Stimulated activated CD4-positive, alpha-beta T cell treated with anti-CD3 and anti-CD28 coated beads, Interleukin-4, amount 100 ng/mL, for 48 hours (primary cell): ENCODE measurements at regions not wholly inside any gene's neighbourhood (a gene's known extent, or its start where the extent isn't known, plus 50 kb on each side); places are given as distances from the start of the nearest gene placed in this dataset.

ENCODE experiments used
- DNase-seq, 2 donors: peaks; one replicate each; pipeline ENCODE4 v3.0.0-alpha.2; 2020; ENCODE audit warnings: low read depth in 2 of 2

DNA sequence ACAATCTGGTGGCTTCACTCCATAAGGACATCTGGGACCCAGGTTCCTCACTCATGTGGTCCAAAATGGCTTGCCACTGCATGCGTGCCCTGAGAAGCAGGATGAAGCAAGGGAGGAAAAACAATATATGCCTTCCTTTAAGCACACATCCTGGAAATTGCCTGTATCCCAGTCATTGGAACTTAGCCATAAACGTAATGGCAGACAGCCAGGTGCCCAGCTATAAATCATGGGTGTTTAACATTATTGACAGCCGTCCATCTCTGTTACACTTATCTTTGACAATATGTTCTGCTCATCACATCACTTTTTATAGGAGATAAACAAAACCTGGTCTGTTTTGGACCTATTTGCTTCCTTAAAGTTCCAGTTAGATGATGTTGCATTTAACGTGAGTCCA lies 181.0 kb downstream of the AASDH start:
- DNase-seq: no peak

DNA sequence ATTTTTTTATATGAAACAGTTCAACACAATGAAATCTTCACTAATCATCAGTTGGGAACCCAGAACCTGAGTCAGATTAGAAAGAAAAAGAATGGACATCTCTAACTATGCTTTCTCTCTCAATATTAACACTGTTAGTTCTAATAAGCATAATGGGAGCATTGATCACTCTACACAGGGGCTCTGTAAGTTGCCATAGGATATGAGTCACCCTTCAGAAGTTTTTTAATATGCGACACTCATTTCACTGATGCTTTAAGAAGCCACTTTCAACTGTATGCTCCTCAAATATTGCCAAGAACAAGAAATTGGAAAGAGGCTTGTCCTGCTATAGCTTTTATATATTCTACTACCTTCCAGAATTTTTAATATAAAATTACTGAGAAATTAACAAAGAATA lies 187.0 kb downstream of the AASDH start:
- DNase-seq: no peak

DNA sequence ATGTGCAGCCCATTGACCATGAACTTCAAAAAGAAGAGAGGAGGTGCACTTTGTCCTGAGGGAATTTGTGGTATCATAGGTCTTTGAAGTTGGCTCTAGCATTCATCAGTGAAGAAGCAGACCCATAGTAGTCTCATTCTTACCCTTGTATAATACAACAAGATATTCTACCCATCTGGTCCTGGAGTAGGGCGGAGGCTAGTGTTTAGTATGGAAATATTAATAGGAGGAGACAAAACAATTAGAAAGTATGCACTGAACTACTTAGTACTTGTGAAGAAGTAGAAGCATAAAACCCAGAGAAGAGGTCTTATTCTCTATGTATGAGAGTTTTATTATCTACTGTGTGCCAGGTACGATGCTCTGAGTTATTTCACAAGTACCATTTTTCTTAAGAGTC lies 189.0 kb downstream of the AASDH start:
- DNase-seq: no peak

DNA sequence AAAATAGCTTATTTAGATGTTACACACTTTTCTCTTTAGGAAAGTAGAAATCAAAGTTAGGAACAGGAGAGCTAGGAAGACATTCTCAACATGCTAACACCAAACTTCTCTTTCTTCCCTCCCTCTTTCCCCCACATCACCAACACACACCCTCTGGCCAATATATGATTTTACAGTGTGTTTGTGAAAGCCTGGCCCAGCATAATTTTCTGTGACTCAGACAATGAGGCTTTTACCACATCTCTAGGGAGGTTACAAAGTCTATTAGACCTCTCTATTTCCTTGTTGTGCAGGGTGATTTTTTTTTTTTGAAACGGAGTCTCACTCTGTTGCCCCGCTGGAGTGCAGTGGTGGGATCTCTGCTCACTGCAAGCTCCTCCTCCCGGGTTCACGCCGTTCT lies 189.9 kb downstream of the AASDH start:
- no peak for DNase-seq

DNA sequence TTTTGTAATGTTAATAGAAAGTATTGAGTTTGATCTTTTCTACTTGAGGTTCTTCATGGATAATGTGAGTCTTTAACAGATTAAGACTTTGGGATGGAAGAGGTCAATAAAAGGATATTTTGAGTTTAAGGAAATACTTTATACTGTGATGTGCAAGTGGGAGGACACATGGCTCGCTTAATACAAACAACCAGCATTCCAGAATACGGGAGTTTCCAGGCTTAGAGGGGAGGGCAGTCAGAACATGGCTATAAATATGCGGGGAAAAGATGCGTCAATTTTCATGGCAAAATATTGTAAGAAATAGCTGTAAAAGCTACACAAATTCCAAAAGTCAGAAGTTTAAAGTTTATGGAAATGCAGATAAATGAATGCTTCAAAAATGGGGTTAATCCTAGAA lies 192.3 kb downstream of the AASDH start:
- DNase-seq: no peak

DNA sequence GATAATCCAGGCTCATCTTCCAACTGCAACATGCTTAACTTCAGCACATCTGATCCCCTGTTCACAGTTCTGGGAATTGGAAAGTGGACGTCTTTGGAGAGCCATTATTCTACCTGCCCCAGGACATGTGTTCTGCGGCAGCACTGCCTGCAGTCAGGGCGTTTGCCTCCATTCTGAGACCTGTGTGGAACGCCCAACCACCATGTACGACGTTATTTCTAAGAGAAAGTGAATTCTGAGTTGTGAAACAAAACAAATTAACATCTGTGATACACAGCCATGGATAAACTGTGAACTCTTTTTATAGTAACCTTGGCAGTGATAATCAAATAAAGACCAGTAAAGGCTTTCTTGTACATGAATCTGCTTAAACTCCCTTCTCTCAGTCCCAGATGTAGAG lies 195.8 kb downstream of the AASDH start:
- DNase-seq: no peak

DNA sequence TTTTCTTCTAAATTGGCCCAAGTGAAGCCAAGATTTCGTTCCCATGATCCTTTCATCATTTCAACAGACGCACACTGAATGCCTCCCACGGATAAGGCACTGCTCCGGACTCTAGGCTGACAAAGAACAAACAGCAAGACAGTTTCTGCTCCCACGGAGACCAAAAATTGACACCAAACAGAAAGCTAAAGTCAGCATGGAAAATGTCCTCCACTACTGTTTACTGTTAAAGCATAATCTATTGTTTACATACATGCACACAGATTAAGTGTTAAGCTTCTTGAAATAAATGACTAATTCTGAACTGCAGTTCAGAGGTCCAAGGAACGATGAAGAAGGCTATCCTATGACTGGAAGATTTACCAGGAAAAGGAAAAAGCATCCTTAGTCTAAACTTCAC lies 199.6 kb downstream of the AASDH start:
- DNase-seq: no peak

DNA sequence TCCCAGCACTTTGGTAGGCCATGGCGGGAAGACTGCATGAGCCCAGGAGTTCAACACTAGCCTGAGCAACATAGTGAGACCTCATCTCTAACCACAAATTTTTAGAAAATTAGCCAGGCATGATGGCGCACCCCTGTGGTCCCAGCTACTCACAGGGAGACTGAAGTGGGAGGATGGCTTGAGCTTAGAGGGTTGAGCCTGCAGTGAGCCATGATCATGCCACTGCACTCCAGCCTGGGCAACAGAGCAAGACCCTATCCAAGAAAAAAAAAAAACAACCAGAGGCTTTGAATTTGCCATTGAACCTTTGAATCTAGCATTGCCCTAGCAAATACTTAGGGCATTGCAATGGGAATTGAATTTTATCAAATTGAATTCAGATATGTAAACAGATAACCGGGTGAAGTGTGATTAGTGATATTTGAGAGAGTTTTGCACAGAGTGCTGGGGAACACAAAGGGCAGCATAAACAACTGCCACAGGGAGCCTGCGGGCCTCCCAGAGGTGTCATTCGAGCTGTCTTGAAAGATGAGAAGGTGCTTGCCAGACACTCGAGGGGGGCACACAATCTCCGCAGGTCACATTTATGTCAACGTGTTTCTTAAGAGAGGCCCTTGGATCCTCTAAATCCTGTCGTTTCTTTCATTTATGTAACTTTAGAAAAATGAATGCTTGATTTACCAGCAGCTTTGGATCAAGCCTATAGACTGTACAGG lies 200.3 kb downstream of the AASDH start:
- DNase-seq: no peak

DNA sequence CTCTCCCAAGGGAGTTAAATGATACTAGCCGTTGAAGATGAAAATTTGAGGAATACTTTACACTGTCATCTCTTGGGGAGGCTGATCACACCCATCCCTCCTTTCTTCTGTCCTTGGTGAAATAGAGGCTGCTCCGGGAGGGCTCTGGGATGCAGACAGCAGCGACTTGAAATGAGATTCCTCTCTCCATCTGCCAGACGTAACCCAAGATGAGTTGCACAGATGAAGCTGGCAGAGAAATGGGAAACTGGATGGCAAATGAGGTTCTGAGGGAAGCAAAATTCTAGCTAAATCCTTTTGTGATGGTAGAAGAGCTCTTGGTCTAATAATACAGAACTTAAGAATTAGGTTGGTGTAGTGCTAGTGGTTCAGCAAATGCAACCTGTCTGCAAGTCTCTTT lies 201.4 kb downstream of the AASDH start:
- DNase-seq: no peak

DNA sequence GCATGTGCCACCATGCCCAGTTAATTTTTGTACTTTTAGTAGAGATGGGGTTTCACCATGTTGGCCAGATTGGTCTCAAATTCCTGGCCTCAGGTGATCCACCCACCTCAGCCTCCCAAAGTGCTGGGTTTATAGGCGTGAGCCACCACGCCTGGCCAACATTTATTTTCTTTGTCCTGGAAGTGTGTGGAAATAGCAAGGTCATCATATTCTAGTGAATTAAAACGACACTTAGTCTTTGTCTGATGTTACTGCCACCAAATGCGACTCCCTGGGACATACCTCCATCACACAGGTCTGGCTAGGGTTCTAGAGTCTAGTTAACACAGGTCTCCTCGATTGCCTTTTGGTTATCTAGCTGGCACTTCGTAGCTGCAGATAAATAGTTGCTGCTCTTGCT lies 203.1 kb downstream of the AASDH start:
- no peak for DNase-seq

DNA sequence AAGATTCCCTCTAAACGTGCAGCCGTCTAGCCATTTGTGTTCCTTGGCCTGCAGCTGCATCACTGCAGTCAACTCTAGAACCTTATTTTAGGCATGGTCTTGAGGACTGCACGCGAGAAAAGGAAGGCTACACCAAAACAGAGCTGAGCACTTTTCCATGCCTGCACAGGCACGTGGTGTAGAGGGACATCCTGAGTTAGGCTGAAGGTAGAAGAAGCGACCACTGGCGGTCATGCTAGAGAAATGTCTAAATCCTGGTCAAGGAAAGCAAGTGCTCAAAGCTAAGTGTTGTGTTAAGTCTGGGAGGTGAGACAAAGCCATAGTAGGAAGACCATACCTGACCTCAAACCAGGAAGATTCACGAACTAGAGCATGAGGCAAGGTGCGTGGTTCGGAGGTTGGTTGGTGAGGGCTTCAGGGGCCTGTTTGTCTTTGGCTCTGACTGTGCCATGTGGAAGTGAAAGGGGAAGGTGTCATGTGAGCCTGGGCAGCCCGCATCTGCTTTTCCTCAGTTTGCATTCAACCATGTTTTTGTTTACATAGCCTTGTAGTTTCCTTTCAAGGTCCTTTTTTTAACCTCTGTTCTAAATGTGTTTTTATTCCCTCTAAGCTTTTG lies 203.8 kb downstream of the AASDH start:
- no peak for DNase-seq

DNA sequence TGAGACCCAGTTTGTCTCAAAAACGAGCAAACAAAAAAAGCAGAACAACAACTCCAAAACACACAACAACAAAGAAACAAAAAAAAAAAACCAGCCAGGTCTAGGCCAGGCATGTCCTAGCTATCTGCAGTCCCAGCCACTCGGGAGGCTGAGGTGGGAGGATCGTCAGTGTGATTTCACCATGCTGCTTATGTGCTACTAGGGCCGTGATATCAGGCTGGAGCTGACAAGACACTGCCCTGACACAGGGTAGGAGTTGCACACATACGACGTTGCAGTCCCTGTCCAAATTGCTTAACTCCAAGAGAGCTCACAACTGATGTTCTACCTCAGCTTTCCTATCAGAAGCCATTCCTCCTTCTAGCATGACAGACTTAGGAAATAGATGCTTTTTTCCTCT lies 204.9 kb downstream of the AASDH start:
- no peak for DNase-seq

DNA sequence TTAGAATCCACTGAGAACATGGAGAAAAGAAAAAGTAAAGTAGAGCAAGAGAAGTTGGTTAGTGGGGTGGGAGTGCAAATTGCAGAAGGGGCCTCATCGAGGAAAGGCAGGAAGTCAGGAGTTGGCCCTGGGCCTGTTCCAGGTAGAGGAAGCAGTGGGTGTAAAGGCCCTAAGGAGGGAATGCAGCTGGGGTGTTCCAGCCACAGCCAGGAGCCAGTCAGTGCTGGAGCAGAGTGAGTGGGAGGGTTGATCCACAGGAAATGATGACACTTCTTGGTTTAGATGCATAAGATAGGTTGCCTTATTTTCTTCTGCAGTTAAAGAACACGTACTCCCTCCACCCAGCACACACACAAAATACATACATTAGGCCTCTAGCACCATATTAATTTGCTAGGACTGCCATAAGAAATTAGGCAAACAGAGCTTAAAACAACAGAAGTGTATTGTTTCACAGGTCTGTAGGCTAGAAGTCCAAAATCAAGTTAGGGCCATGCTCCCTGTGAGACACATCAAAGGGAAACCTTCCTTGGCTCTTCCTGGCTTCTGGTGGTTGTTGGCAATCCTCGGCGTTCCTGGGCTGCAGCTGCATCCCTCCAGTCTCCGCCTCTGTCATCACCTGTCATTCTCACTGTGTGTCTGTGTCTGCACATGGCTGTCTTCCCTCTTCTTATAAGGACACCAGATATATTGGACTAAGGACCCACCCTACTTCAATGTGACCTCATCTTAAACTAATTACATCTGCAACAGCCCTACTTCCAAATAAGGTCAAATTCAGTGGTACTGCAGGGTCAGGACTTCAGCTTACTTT lies 205.9 kb downstream of the AASDH start:
- peak in 1 of 2 donors; percentile 14 for DNase-seq

DNA sequence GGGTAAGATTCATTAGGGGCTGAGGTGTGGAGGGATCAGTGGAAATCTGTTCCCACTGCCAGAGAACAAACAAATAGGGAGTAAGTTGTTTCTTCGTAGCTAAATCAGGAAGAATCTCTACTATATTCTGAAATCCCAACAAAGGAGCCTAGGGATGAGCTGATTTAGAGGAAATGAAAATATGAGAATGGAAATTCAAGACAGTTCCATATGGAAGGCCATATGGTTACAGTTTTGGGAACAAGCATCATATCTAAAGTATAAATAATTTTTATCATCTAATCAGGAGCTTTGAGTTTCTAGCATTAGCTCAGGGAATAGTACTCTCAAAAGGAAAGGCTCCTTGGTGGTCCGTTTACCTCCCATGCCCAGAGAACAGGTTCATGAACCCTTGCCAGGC lies 218.2 kb downstream of the AASDH start:
- no peak for DNase-seq

DNA sequence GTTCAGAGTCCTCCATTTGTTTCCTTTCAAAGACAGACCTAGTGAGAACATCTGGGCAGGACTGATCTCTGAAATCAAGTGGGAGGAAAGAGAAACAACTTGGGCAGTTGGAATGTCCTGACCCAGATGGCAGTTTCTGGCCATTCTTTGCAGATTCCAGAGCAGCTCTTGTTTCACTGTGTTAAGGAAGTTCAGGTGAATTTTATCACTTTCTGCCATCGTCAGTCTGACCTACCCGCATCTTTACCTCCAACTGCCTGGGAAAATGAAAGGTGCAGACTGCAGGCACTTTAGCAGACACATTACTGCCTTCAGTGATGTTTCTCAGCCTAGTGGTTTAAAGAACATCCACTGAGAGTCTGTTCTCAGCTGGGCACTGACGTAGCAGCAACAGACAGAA lies 216.2 kb downstream of the CEP135 start:
- no peak for DNase-seq

DNA sequence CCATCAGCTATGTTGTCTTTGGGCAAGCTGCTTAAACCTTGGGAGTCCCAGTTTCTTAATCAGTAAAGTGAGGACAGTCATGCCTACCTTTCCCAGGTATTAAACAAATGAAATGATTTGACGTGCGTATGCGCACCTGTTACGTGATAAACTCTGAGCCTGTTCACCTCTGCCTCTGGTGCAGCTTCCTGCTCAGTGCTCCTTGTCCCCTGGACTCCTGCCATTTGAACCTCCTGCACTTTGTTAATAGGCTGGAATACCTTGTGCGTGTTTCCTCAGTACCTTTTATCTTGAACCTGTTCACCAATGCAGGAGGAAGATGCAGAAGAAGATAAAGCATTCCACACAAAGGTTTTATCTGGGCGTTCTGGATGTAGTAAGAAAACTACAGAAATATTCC lies 211.9 kb downstream of the CEP135 start:
- no peak for DNase-seq

DNA sequence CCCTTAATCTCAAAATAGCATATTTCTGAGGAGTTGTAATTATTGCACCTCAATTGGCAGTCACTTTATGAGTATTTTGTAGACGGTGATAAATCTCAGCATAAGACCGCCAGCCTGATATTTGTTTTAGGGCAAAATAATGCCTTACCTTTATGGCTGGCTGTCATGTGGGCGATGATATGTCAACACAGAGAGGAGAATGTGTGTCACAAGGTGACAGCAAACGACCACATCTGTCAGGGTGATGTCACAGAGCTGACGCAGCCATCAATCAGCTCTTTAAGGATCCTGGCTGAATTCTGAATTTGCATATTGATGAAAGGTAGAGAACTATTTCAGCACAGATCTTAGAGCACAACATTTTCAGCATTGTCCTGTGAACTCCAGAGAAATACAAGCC lies 209.7 kb downstream of the CEP135 start:
- DNase-seq: no peak

DNA sequence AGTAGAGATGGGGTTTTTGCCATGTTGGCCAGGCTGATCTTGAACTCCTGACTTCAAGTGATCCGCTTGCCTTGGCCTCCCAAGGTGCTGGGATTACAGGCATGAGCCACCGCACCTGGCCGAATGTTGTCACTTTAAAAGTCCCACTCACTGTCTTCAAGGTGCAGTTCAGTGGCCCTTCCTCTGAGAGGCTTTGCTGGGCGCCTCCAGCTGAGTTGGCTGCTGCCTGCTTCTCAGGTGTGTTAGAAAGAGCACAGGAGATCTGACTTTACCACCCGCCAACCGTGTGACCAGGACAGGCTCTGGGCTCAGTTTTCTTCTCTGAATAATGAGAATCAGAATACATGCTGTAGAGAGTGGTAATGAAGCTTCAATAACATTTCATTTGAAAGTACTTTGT lies 207.4 kb downstream of the CEP135 start:
- no peak for DNase-seq

DNA sequence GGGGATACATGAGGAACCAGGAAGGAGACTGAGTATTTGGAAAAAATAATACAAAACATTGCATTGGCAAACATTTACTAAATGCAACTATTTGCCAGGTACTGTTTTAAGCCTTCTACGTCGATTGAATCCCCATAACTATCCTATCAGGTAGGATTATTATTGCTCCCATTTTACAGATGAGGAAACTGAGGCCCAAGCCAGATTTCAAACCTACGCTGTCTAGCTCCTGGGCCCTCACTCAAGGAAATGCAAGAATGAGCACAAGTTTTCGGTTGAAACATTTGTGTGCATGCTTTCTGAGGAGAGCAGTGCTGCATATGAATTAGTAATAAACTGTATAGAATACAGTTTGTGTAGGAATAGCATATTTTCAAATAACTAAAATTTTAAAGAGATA lies 206.7 kb downstream of the CEP135 start:
- no peak for DNase-seq

DNA sequence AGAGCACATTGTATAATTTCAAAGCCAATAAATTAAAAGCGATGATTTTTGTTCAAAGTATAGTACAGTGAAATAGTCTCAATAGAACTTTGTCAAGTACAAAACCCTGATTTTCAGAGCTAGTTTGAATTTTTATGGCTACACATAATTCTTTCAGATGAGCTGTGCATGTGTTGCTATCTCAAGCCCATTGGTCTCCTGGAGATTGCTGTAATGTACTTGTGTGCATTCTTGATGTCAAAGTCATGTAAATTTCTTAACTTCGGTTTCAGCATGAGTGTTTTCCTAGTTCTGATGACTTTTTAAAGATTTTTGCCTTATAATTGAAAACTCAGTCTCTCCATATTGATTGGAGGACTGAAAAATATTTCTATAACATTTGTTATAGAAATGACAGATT lies 200.8 kb downstream of the CEP135 start:
- DNase-seq: no peak

DNA sequence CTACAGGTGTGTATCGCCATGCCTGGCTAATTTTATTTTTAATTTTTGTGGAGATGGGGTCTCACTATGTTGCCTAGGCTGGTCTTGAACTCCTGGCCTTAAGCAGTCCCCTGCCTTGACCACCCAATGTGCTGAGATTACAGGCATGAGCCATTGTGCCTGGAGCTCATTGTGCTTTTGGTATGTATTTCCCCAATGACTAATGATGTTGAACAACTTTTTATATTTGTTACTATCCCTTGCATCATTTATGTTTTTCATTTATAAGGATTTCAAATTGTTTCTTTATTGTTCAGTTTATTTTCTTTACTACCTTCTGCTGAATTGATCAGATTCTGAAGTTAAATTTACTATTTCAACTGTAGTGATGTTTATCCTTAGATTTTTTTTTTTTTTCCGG lies 199.7 kb downstream of the CEP135 start:
- DNase-seq: no peak

DNA sequence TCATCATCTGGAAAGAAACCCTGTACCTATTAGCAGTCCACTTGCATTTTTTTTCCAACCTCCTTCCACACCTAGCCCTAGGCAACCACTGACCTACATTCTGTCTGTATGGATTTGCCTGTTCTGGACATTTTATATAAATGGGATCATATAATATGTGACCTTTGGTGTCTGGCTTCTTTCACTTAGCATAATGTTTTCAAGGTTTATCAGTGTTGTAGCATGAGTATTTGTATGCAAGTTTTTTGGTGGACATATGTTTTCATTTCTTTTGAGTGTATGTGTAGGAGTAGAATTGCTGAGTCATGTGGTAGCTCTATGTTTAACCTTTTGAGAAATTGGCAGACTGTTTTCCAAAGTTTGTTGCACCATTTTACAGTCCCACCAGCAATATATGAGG lies 198.6 kb downstream of the CEP135 start:
- DNase-seq: no peak

DNA sequence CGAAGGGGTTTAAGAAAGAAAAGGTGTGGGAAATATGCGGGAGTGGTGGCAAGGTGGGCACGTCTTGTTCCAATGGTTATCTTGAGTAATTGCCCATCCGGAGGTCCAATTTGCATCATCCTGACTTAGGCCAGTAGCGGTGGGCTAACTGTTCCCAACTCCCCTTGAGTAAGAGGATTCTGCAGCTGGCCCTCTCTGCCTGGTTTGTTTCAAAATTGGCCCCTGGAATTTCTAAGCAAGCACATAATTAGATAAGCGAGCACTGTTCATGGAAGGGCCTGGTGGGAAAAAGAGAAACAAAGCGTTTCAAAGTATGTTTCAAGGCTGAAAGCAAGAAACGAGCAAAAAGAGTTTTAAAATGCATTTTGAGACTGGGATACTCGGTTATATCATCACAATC lies 198.2 kb downstream of the CEP135 start:
- DNase-seq: no peak
